Mucosa of descending colon (tissue), 3 donors: ENCODE measurements at regions not wholly inside any gene's neighbourhood (a gene's known extent, or its start where the extent isn't known, plus 50 kb on each side); places are given as distances from the start of the nearest gene placed in this dataset.

Experiments
- ATAC-seq: fragments of 200-7000 bp; cut with Tn5 transposase; one replicate; pipeline ENCODE4 v1.9.1; 2020; ENCODE audit warnings: mild to moderate bottlenecking, moderate library complexity
- DNase-seq, 3 donors: peaks; one replicate each; pipeline ENCODE4 v3.0.0-alpha.2; 2020
- H3K36me3 ChIP-seq: fragments of 200-600 bp; one replicate; pipeline ENCODE4 v1.8.0; 2021; ENCODE audit warnings: low read depth, mild to moderate bottlenecking
- H3K4me1 ChIP-seq: fragments of 200-600 bp; one replicate; pipeline ENCODE4 v1.8.0; 2021; ENCODE audit warnings: low read depth, mild to moderate bottlenecking
- H3K4me3 ChIP-seq: fragments of 200-600 bp; one replicate; pipeline ENCODE4 v1.8.0; 2021; ENCODE audit warnings: mild to moderate bottlenecking
- H3K9me3 ChIP-seq: fragments of 200-600 bp; one replicate; pipeline ENCODE4 v1.8.0; 2021; ENCODE audit warnings: mild to moderate bottlenecking
- intact Hi-C, 2 donors: fragments of 100-400 bp; cut with DNase I in 1 of 2; cut with micrococcal nuclease in 1 of 2; formaldehyde crosslinking; loops; one replicate each; pipeline versions ENCODE4 v1.11.0 to v1.11.1; 2022; cut with DNase I, micrococcal nuclease
- TF ChIP-seq, protein P1 (sequence below): fragments of 200-600 bp; IDR thresholded peaks from one replicate; pipeline ENCODE4 v1.8.0; 2022; ENCODE audit warnings: antibody characterized with exemption, mild to moderate bottlenecking
- donor health status: DM: no; HTN: no; CAD: no; lungs with moderate emphysema.
- donor health status: DM: no; HTN: no; CAD: no.
- donor health status: DM: no; HTN: yes; CAD: no.

DNA sequence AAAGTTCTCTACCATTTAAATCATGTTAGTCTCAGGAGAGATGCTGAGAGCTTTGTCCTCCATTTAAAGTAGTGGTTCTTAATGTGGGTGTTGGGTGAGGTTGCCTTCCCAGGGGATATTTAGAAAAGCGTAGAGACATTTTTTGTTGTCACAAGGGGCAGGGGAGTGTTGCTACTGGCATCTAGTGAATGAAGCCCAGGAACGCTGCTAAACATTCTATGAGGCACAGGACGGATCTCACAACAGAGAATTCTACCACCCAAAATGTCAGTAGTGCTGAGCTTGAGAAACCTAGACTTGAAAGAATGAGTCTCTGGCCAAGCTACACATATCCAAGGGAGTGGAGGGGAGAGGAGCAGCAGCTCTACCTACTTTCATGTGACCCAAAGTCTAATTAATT is 60.7 kb upstream of the CTNNB1 start:
- Histone ChIP-seq H3K4me3 (no peak overlapping the region), H3K36me3 (no peaks in the 10 kb centered on the region), H3K9me3 (no peaks in the 10 kb centered on the region), H3K4me1 (no peaks in the 10 kb centered on the region)
- intact Hi-C loops, result no loop called here
- DNase-seq (no peak), ATAC-seq (no peak)
- TF ChIP-seq, protein P1, sequence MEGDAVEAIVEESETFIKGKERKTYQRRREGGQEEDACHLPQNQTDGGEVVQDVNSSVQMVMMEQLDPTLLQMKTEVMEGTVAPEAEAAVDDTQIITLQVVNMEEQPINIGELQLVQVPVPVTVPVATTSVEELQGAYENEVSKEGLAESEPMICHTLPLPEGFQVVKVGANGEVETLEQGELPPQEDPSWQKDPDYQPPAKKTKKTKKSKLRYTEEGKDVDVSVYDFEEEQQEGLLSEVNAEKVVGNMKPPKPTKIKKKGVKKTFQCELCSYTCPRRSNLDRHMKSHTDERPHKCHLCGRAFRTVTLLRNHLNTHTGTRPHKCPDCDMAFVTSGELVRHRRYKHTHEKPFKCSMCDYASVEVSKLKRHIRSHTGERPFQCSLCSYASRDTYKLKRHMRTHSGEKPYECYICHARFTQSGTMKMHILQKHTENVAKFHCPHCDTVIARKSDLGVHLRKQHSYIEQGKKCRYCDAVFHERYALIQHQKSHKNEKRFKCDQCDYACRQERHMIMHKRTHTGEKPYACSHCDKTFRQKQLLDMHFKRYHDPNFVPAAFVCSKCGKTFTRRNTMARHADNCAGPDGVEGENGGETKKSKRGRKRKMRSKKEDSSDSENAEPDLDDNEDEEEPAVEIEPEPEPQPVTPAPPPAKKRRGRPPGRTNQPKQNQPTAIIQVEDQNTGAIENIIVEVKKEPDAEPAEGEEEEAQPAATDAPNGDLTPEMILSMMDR, result no peak

- intact Hi-C loops, result no loop called here
- TF ChIP-seq, protein P1, result no peak
These were observed 59.1 kb upstream of the CTNNB1 start for GRCh38 chr3:41140242-41140641.

GRCh38 chr3:41141433-41142167 is 57.7 kb upstream of the CTNNB1 start:
- H3K4me1 ChIP-seq, result no peaks in the 10 kb centered on the region
- no peaks in the 10 kb centered on the region for H3K9me3 ChIP-seq
- intact Hi-C loops, result no loop called here
- DNase-seq (no peak), ATAC-seq (no peak)
- H3K36me3 ChIP-seq, result no peaks in the 10 kb centered on the region
- TF ChIP-seq, protein P1, result no peak
- H3K4me3 ChIP-seq, result no peak overlapping the region

More at GRCh38 chr3:41140242-41140641, 59.1 kb upstream of the CTNNB1 start:
- Histone ChIP-seq H3K9me3 (no peaks in the 10 kb centered on the region), H3K36me3 (no peaks in the 10 kb centered on the region), H3K4me3 (no peak overlapping the region), H3K4me1 (no peaks in the 10 kb centered on the region)
- no peak for ATAC-seq
- no peak for DNase-seq

- intact Hi-C loops, result no loop called here
- TF ChIP-seq, protein P1, result no peak
- Histone ChIP-seq H3K4me3 (no peak overlapping the region), H3K36me3 (no peaks in the 10 kb centered on the region), H3K9me3 (no peaks in the 10 kb centered on the region), H3K4me1 (no peaks in the 10 kb centered on the region)
- ATAC-seq (no peak), DNase-seq (no peak)
These were observed 55.8 kb upstream of the CTNNB1 start for GRCh38 chr3:41143421-41144031.

DNA sequence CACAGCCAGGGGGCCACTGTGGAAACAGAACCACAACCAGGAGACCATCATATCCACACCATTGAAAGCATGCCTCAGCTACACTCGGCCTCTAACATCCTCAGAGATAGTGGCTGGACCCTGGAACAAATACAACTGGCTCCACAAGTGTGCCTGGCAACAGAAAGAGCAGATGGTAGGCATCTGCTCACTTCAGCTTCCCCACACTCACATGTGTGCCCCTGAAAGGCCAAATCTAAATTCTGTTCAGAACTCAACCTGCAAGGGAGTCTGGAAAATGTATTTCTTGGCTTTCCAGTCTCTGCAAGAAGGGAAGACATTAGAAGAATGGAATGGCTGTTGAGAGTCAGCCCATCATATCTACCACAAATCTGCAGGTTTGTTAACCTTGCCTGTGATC is 54.7 kb upstream of the CTNNB1 start:
- DNase-seq (no peak), ATAC-seq (no peak)
- TF ChIP-seq, protein P1, result no peak
- Histone ChIP-seq H3K36me3 (no peaks in the 10 kb centered on the region), H3K4me3 (no peak overlapping the region), H3K4me1 (no peaks in the 10 kb centered on the region), H3K9me3 (no peaks in the 10 kb centered on the region)
- intact Hi-C loops, result no loop called here
